NCI-H2196 (cell line): ENCODE measurements at regions not wholly inside any gene's neighbourhood (a gene's known extent, or its start where the extent isn't known, plus 50 kb on each side); places are given as distances from the start of the nearest gene placed in this dataset.
A peak's percentile ranks its signal among the peaks of the same experiment; 100 is the strongest.

Source experiments
- DNase-seq: peaks from one replicate; lab custom pipeline; 2025; ENCODE audit not compliant: unreplicated experiment; lab: John Stamatoyannopoulos, UW

DNA sequence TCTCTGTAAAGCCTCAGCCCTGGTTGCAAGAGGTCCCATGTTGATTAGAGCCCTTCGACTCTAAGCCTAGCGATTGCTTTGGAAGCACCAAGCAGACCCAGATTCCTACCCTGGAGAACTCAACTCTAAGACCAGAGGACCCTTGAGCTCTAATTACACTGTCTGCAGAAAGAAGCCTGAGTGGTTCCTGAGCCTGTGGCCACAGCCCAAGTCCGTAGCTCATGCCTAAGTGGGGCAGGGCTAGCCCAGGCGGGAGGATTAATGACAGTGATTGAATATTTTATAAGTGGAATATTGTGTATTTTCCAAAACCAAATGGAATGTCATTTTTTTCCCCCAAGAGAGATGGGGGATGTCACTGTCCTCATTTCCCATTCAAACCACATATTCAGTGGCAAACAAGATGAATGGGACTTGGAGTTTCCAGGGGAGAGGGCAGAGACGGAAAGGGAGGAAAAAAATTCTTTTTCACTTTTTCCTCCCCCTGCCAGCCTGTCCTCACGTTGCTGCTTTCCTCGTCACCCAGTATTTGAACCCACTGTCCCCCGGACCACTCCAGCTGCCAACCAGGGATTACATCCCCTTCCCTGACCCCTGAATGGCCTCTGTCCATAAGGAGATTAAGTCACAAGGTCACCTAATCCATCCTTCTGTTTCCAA, 79.6 kb upstream of the CTTNBP2NL start:
- no peak for DNase-seq

DNA sequence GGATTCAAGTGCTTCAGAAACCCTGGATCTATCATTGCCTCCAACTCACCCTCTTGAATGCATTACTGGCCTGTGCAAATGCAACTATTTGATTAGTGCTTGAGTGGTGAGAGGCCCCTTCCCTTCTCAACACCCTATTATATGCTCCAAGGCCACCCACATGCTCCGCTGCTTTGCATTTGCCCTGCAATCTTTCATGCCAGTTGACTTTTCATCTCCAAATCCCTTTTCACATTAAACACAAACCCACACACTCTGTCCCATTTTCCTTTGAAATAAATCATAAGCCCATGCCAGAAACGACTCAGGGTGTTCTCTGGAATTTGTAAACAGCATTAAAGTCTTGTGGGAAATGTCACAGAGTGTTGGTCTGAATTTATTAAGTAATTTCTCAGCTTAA, 78.9 kb upstream of the CTTNBP2NL start:
- no peak for DNase-seq

DNA sequence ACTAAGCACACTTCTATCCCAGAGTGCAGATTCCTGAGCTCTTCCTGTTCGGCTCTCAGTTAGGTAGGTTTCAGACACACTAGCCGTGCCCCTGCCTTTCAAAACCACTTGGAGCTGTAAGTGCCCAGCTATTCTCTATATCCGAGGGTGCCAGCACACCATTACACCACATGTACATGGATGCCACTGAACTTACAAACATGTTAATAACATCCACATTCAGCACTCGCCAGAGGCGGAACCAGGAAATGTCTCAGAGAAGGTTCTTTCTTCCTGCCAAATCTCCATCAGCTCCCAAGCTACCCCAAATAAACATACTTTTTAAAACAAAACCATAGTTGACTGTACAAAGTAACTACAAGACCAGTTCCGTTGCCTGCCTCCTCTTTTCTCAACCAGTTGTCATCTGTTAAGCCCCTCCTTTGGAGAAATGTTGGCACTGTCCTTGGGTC, 78.4 kb upstream of the CTTNBP2NL start:
- DNase-seq: no peak

DNA sequence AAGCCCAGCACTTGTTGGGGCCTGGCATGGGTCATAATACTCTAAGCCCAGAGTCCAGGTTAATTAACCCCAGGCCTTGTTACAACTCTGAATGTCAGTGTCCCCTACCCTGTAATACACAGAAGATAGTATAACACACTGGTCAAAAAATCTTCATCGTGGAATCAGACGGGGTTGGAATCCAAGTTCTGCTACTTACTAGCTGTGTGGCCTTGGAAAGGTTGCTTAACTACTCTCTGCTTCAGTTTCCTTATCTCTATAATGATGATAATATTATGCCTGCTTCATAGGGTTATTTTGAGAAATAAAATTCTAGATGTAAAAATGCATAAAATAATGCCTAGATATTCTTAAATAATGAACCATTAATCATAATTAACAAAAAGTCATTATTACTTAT, 77.8 kb upstream of the CTTNBP2NL start:
- no peak for DNase-seq

DNA sequence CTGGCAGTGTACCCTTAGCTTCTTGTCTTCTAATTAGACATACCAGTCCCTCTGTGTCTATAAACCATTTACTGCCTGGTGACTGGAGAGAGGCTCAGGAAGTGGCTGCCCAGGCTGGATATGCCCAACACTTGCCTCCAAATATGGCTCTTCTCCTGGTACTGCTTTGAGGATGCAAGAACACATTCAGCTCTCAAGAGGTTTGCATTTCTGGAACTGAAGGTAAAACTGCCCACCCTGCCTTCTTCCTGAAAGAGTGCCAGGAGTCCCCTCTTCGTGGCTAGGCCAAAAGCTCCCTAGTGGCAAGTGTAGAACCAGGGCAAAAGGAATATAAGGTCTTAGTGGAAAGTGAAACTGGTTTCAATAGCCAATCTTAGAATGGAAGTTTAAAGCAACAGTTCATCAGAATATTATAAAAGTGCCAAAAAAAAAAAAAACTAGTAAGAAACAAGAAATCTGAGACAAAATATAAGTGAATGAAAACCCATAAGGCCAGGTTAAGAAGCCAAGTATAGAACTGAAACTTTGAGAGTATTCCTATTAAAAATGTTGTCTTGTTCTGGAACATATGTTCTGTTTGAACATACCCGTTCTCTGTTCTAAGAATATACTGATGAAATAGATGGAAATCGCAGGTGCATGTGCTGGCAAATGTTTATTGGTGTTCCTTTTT, 77.2 kb upstream of the CTTNBP2NL start:
- DNase-seq: no peak

DNA sequence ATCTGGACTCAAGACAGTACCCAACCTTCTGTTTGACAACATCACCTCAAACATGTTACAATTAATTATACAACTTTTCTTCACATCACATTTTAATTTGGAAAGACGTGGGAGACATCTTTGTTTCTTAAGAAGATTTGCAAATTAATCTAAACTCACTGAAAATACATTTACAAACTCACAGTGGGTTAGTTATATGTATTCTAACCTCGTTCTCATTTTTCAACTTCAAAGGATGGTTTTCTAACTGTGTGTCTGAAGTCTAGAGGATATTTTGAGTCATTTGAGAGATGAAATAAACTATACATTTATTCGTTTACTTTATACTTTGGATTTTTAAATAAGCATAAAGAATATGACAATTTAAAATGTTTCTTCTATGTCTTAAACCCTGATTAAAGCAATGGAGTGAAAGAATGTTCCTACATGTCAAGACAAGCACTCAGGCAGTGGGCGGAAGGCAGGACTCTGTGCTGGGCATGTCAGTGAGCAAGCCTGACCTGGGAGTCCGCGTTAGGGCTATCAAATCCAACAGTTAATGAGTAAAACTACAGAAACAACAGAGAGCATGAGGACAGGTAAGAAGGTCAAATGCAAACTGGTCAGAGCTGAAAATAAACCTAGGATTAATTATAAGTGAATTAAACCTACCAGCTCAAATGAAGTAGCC, 76.5 kb upstream of the CTTNBP2NL start:
- DNase-seq: no peak

DNA sequence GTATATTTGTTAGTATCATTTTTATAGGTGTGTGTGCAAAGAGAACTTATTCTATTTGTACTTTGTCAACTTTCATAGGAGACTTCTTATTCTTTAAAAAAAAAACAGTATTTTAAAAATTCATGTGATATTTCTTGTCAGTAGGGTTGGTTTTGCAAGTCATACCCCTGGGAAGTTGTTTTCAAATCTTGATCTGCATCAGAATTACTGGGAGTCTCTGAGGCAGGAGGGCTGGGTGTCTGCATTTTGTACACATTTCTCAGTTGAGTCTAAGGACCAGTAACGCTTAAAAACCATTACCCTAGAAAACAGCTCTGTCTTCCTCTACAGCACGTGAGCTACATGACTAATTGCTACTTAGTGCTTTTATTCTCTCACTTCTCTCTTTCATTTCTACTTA, 76.0 kb upstream of the CTTNBP2NL start:
- DNase-seq: no peak

DNA sequence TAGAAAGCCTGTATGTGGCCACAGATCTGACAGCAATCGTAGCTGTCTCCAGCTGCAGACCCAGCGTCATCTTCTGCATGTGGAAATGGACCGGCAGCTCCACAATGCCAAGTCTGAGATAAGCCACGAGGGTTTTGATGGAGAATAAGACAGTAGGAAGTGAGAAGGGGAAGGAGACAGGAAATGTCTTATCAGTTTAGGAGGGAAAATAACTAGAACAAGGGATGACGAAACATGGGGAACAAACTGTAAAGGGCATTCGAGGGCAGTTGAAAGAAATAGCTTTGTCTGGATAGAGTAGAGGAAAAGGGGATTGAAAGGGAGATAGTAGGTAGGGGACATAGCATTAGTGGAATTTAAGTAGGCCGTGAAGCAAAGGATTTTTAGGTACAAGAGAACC, 74.0 kb upstream of the CTTNBP2NL start:
- DNase-seq: no peak

DNA sequence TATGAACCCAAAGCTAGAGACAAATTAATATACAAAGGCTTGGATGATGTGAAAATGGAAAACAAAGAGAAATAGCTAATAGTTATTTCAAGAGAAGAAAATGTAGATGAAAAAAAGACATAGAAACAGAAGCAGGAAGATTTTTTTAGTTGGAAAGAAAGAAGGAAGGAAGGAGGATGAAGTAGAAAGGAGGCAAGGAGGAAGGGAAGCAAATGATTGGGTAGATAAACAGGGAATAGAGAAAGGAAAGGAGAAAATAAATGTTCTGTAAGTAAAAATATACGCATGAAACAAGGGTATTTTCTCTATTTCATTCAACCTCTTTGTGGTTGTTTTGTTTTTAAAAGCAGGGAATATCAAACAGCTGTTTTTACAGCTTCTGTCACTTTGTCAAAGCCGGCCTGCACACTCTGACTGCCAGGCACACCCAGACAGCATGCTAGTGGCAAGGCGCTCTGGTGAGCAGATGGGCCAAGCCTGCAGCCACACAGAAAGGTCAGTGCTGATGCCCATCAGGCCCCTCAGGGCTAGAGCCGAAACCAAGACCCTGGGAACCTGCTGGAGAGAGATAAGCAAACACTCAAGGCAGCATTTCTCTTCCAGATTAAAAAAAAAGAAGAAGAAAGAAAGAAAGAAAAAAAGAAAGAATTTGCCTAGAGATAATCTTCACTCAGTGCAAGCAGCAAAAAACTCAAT, 72.9 kb upstream of the CTTNBP2NL start:
- no peak for DNase-seq

DNA sequence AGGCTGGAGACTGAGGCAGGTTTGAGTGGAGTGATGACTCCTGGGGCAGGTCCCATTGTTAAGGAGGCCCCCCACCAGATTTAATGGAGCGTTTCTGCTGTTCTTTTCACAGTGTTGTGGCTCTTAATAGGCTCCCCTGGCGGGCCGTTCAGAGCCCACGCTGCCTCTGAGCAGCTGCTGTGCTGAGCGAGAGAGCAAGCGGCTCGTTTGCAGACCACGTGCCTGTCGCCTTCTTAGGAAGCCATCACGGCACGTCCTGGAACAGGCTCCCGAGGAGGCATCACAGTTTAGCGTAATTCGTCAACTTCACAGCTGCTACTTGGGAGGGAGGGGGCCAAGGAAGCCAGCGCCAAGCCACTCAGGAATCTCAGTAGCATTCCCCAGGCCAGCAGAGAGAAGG, 70.5 kb upstream of the CTTNBP2NL start:
- no peak for DNase-seq

DNA sequence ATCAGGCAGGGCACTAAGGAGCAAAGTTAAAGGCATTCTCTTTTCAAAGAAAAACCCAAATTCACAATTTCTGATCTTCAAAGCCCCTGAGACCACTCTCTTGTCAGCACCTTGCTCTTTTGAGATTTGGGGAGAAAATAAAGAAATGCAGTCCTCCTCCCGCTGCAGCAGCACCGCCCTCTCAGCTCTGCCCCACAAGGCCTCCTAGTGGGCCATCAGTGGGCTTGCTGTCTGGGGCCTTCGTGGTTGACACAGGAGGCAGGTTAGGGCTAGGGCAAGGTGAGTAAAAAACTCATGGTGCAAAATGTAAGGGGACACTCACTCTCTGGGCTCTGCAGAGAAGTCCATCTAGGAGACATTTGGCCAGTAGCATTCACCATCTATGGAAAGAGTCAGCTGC, 67.4 kb upstream of the CTTNBP2NL start:
- DNase-seq: no peak

DNA sequence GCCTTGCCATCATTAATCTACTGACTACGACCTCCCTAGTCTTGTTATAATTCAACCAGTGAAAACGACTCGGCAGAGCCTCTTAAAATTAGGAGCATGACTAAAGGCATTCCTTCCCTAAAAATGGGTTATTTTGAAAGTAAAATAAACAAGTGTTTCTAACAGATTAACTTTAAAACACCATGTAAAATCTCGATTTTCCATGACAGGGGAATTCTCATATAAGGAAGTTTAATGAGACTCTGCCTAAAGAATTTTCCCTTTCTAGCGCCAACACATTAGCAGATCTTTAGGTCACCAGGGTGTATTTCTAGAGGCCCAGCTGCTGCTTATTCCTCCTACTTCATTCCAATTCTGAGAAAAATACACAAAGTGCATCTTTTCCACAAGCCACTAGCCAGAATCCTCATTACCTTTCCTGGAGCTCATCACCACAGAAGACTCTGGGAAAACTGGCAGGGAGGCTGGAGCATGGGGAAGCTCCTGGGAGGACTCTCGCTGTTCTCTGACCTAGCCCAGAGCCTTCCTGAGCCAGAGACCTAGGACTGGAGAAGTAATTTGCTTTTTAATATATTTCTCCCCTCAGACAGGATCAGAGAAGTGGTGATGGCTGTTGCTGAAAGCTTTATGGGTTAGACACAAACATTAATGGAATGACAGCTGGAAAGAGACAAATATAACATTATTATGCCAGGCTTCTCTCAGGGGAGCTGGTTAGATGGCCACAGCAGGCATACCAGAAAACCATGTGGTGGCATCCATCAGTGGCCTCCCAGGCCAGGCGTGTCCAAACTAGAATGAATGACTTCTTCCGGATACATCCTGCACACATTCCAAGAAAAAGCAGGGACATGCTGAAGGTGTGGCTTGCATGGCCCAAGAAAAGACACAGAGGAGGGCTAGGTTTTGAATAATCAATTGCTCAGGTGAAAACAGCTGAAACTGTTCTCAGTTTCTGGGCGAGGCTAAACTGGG, 63.6 kb upstream of the CTTNBP2NL start:
- DNase-seq: no peak

DNA sequence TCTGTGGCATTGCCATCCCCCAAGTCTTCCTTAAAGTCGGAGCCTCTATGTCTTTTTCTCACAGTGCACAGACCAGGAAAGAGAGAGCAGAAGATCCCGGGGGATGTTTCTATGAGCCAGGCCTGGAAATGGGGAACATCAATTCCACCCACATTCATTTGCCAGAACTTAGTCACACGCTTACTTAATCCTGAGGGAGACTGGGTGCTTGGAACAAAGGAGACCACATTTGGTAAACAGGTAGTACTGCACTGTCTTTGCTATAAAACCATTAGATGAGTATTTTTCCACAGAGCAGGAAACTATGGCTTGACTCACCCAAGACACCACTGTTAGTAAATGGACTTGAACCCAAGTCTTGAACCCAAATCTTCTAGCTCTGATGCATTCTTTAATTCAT, 60.7 kb upstream of the CTTNBP2NL start:
- no peak for DNase-seq

DNA sequence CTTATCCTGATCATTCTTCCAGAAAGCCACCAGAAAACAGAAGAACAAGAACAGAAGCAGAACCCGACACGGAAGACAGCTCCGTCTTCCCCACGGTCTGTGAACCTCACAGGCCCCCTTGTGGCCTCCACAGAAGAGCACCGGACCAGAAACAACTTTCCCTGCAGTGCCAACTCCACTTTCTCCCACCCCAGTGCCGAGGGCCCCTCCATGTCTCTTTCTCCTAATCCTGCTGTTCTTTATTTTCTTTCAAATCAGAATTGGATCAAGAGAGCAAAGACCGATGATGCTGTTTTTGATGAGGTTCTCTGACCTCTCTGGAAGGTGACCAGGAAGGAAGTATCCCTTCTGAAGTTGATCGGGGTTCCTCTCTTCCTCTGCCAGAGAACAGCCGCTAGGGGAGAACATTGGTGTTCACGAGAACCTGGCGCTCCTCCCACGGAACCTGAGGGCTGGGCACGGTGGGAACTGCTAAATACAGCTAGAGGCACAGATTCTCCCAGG, 58.9 kb upstream of the CTTNBP2NL start:
- DNase-seq: peak; percentile 32

DNA sequence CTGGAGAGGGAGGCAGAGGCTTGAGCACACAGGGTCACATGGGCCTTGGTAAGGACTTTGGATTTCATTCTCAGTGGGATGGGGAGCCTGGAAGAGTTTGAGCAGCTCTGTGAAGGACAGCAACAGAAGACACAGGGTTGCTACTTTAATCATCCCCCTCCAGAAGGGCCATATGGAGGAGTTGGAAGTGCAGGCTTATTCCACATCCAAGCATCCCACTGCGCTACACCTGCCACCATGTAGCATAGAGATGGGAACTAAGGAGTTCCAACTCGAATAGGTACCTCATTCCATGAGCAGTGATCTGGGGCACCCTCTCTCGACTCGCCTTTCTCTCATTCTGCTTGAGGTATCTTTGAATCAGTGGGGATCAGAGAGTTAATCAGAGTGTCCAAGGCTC, 54.0 kb upstream of the CTTNBP2NL start:
- DNase-seq: no peak

DNA sequence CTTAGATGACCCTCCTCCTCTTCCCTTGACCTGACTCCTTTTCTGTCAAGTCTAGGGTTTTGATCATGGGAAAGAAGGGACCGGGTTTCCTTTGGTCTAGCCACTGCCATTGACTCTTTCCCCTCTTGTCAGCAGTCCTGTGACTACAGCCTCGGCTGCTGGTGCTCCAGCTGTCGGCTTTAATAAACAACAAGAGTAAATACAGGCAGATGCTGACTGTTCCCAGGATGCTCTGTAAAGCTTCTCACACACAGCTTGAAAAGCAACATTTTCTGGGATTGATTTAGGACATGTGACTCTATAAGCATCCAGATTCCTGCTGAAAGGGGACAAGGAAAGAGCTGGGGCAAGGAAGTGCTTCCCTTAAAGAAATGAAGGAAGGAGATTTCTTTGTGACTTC, 53.5 kb upstream of the CTTNBP2NL start:
- DNase-seq: no peak

DNA sequence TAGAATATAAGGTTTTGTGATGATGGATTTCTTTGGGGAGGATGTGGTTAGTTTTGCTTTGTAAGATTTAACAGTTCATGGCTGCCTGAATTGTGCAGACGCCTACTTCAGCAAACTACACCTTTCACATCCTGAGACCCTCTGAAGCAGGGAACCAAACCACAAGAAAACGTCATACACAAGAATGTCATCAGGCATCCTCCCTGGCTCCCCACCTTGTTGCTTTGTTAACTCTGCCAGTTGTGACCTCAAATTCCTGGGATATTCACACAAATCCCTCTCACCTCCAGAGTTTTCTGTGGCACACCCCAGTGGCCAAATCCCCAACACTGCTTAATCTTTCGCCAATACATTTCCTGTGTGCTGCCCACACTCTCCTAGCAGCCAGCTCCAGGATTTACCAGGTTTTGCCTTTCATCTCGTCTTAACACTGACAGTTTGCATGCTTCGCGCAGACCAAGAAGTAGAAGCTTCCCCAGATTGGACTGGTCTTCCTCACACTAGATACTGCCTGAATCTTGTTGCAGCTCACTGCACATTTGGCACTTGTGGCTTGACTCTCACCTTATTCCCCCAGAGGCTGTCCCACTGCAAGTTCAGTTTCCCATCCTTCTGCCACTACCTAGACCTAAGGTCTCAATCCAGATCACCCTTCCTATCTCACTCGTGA, 51.1 kb upstream of the CTTNBP2NL start:
- DNase-seq: no peak
